SK-N-DZ (cell line): ENCODE measurements at regions not wholly inside any gene's neighbourhood (a gene's known extent, or its start where the extent isn't known, plus 50 kb on each side); places are given as distances from the start of the nearest gene placed in this dataset.
A peak's percentile ranks its signal among the peaks of the same experiment; 100 is the strongest.

Experiments used
- DNase-seq: peaks from one replicate; pipeline ENCODE4 v3.0.0-alpha.2; 2015; ENCODE audit warnings: low spot score

DNA sequence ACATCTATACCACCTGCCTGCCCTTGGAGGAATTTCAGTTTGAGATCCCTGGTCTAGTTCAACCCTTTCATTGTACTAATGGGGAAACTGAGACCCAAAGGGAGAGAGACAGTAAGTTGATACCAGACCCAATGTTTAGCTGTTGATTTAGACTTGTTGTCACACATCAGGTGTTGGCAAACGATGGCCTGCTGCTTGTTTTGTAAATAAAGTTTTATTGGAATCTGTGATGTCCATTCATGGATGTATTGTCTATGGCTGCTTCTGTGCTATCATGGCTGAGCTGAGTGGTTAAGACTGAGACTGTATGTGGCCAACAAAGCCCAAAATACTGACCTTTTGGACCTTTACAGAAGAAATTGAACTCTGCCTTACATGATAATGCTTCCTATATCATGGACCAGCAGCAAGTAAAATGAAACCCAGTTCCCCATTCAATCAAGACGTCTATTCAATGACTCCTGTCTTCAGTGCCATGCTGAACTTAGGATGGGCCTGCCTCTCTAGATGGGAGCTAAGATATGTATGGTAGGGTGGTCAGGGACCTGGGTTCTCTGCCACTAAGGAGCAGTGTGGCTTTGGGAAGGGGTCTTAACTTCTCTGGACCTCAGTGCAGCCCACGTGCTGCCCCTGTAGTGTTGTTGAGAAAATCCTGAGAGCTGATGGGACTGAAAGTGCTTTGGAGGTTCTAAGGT, 111.0 kb downstream of the IRX5 start:
- no peak for DNase-seq

DNA sequence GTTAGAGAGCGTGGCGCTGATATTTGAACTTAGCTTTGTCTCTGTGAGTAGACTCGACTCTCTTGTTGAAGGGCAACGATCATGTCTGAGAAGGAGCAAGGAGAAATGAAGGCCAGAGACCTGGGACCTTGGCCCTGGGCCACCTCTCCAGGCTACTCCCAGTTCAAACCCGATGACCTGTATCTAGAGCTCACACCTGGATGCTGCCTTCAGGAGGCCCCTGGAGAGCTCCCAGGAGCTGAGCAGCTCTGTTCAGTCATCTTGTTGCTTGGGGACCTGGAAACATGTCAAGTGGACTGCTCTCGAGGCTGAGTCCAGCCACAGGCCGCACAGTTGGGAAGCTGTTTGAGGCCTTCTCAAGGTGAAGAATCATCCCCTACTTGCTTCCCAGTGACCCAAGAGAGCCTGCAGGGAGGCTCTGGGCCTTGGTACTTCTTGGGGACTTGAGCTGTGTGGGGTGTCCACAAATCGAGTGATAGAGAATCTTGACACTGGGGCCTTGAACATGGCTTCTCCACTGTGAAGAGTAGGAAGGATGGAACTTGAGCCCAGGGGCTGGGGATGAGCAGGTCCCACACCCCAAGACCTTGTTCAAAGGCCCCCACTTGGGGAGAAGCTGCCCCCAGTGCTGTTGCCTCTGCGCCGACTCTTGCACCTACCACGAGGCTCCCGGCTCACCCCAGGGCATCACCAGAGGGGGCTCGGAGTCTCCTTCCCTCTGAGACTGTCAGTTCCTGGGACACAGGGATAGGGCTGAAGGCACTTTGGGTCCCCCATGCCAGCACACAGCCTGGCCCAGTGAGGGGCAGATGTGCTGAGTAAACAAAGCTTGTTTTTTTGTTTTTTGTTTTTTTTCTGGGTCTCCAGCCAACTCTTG, 112.1 kb downstream of the IRX5 start:
- no peak for DNase-seq

DNA sequence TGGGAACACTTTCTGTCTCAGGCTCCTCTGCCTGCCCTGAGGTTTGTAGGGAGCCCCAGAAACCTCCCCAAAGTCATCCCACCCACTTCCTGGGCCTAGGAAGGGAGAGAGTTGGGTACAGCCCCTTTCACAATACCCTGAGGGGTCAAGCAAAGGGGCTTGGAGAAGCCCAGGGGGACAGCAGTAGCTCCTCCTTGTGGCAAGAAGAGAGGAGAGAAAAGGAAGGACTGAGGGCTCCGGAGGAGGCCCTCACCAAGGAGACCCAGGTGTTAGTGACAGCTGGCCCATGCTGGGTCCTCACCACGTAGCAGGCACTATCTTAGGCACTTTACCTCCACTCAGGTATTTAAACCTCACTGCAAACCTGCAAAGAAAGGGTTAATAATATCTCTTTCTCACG, 112.8 kb downstream of the IRX5 start:
- no peak for DNase-seq

DNA sequence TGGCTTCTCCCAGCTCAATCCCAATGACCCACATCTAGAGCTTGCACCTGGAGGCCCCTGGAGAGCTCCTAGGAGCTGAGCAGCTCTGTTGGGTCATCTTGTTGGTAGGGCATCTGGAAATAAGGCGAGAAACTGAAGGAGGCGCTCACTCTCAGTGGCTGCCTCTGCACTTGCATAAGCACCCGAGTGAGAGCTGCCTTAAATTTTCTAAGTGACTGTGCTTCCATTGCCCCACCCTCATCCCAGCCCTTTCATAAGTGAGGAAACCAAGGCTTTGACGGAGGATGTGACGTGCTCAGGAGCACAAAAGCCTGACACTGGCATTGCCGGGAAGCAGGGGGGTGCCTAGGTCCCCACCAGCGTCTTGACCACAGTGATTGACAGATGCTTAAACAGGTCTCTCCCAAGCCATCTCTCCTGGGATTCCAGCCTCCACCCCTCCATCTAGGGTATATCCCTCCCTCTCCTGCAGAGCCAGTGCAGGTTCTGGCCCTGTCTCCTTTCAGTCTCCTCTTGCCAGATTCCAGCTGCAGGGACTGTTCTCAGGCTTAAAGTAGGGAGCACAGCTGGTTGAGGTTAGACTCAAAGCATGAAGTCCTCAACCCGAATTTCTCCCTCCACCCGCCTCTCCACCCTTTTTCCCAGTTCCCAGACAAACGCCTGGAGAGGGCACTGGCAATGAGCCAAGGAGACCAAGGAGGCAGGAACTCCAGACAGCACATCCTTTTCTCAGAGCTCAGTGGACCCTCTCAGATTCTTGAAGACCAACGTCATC, 113.7 kb downstream of the IRX5 start:
- no peak for DNase-seq

DNA sequence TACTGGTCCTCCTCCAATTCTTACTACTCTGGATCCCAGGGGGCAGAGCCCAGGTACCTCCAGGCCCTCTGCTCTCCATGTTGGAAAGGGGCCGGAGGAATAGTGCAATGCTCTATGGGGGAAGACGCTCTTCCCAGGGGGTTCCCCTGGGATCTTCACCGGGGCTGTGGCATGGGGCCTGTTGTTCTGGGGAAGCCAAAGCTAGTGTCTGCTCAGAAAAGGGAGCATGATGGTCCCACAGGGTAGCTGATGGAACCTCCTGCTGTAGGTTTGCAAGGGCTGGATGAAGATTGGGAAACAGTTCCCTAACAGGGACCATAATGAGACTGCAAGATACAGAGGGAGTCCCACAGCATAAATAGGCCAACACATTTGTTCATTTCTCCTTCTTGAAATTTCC, 114.7 kb downstream of the IRX5 start:
- DNase-seq = no peak

DNA sequence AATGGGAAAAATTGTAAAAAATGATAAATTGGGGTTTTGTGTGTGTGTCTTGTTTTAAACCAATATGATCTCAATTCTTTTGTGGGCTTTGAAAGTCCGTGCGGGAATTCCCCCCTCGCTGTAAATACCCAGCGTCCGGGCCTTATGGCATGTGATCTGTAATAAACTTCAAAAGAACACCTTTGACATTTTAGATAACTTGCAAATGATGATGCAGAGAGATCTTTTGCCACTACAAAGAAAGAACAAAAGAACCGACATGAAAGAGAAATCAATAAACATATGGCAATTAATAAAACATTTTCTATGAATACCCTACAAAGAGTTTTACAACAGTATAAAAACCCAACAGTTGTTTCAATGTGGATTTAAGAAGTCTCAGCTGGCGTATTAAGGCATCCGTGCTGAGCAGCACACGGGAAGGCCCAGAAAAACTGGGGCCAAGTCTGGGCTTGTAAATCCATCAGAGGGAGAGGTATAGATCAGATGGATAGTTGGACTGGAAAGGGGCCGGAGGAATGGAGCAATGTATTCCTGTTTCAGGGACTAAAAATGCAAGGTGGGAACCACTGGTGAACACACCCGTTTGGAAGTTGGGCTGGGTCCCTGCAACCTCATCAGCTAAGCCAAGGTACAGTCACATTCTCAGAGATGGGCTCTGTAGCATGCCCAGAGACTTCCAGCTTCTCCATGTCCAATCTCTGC, 115.2 kb downstream of the IRX5 start:
- no peak for DNase-seq

DNA sequence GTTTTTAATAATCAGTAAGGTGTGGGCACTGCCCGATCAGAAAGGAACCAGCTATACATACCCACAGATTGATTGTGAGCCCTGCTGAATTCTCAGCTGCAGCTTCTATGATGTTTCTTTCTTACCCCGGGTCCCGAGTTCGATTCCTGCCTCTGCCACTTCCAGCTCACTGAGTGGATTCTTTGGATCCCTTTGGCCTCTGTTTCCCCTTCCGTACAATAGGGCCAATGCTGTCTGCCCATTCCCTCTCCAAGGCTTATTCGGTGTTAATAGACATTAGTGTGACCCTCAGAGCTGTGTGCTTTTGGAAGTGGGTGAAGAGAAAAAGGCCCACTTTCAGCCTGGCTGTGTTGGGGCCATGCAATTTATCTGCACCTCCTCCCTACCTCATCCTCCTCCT, 115.8 kb downstream of the IRX5 start:
- DNase-seq = no peak

DNA sequence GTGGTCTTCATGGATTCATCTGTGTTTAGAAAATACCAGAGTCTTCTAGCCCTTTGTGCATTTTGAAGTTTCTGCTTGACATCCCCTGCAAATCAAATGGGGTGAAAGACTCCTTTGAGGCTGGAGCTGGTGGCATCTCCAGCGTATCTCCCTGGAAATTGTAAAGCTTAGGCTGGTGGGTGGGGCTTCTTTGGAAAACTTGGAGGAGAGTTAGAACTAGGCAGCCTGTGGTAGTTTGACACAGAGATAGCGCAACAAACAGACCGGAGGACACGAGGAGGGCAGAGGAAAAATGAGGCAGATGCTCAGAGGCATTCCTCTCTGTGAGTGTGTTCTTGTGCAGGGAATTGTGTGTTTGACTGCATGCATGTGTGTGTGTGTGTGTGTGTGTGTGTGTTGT, 116.3 kb downstream of the IRX5 start:
- DNase-seq = no peak

DNA sequence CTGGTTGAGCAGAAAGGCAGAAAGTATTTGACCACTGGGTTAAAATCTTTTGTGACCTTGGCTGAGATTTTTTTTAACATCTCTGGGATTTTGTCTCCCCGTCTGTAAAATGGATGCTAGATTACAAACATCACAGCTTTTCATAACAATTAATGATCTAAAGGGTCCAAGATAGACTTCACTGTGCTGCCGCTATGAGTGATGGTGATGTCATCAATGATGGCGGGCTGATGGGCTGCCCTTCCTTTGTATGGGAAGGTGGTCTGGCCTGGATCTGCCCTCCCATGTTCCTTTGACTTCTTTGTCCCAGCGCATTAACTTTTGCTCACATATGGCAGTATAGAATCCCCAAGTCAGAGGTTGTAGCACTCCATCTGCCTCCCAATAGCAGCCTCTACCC, 116.7 kb downstream of the IRX5 start:
- DNase-seq = no peak

DNA sequence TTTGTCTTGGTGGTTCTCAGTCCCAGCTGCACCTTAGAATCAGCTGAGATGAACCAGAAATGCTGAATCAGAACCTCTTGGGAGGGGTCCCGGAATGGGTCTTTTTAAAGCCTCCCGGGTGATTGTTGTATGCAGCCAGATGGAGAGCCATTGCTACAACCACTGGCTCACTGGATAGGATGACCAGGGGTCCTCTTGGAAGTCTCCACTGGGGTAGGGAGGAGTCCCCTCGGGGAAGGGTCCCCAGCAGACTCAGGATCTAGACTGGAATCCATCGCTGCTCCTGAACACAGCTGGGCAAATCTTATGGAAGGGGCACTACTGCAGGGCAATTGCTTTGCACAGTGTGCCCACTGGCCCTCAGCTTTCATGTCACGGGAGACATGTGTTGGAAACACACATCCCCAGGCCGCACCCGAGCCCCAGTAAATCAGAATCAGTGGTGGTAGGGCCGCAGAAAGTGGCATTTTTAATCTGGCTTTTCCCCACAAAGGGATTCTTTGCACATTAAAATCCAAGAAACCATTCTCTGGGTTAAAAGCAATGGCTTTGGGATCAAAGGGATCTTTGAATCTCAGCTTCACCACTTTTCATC, 117.3 kb downstream of the IRX5 start:
- no peak for DNase-seq

DNA sequence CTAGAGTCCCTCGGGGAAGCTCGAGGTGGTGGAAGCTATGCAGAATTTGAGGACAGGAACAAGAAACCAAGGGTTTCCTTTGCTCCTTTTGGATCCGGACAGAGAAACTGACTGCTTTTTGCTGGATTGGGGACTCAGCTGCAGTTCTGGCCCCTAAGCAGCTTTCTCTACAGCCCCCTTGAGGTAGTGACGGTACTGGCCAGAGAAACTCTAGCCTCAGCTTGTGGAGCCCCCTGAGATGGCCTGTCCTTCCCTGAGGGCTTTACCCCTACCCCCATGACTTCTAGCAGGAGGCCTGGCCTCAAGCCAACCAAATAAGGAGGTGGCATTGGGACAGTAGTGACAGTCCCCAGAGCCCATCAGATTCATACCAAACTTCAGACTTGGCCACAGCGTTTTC, 118.1 kb downstream of the IRX5 start:
- no peak for DNase-seq

DNA sequence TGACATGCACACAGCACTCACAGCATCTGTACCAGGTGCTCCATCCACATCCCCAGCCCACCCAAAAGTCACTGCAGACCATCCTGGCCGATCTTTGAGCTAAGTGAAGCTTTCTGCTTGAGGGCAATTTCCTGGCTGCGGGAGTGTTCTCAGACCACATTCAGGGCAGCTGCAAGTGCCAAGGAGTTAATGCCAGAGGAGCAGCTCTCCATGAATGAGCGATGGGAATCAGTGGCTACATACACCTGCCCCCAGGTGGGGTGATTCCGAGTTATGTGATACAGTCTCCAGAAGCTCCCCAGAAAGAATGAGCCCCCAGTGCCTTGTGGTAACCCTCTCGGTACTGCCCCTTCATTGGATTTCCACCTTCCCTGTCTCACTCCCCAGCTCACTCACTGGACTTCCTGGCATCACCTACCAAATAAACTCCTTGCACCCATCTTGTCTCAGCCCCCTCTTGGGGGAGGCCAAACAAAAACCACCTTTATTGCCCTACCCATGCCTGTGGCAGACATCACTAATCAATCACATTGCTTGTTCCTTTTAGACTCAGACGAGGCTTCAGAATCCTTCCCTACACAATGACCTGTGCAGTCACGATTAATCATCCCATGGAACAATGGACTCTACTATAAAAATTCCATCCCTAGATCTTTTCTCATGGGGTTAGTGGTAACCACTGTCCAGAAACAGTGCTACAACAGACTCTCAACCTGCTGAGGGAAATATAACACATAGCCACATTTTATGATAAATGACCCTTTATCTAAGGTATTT, 121.1 kb downstream of the IRX5 start:
- no peak for DNase-seq

DNA sequence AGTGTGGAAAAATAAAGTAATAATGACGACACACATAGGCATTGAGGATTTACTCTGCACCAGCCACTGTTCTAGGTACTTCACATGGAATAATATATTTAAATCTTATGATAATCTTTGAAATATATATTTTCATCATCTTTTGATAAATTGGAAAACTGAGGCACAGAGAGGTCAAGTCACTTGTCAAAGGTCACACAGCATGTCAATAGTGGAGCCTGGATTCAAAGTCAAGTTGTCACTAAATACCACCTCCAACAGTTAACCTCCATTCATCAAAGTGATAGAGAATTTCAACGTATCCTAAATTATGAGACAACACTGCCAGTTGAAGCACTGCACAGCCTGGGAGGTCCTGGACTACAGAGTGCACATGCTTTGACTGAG, 121.7 kb downstream of the IRX5 start:
- DNase-seq = no peak

DNA sequence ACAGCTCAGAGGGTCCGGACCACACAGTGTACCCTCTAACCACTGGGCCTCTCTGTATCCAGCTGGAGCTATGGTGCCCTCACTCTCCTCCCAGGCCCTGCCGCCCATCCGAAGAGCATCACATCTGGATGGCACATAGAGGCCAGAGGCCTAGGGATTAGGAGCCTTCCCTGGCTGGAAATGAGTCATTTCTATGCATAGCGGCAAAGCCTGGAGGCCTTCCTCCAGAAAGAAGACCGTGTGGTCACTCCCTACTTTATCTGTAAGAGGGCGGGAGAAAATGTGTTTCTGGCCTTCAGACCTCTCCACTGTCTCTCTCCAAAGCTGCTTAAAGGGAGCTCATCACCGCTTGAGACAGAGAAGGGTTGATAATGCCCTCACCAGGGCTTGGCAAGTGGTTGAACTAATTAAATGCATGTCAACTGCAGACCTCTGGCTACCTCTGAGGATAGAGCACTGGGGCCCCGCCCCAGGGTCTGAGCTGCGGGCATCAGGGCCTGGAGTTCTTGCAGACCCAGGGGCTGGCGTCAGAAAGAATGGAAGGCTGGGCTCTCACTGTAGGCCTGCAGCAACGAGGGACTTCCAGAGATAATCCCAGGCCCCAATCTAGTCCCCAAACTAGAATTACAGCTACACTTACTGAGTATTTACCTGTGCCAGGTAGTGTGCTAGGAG, 122.2 kb downstream of the IRX5 start:
- DNase-seq = no peak

DNA sequence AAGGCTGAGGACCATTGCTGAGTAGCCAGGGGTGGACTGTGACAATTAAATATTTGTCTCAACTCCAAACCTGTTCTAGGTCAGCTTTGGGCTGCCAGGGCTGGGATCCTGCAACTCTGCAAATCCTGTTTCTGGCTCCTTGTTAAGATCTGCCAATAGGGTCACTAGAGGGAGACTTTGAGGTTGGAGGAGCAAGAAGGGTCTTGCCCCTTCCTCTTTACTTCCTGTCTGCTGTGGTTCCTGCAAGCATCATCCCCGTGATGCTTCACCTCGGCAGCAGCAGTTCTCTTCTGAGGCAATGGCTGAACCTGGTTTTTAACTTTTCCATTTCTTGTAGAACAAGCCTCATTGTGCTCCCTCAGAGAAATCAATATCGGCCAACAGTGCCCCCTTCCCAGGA, 124.6 kb downstream of the IRX5 start:
- no peak for DNase-seq

DNA sequence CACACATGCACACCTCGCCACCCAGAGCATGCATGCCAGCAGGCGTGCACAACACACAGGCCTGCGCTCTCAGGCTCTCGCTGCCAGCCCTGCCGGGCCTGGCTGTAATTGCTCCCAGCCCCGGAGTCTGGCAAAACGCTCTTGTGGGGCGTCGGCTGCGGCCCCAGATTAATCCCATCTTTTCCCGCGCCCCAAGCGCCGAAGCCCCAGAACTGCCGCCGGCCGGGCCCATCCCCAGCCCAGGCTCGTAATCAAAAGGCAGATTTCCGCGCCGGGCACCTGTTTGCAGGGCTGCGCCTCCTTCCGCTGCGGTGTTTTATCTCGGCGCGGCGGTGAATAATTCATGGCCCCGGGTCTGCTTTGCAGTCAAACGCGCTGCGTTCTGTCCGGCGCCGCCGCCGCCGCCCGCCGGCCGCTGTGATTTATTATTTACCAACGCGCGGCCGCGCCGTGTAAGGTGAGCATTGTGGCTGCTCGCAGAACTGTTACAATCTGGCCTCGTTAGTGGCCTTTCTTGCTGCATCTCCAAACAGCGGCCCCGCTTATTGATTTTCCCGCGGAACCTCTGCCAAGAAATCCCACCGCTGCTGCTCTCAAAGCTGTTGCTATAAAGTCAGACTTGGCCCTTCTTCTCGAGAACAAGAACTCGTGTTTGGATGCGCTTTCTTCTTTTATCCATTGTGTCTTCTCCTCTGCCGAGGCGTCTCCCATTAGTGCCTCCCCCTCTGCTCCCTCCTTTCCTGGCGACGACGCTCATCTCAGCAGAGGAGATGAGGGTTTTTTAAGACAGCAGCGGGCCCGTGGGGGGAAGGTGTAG, 126.1 kb downstream of the IRX5 start:
- peak; percentile 17 for DNase-seq

DNA sequence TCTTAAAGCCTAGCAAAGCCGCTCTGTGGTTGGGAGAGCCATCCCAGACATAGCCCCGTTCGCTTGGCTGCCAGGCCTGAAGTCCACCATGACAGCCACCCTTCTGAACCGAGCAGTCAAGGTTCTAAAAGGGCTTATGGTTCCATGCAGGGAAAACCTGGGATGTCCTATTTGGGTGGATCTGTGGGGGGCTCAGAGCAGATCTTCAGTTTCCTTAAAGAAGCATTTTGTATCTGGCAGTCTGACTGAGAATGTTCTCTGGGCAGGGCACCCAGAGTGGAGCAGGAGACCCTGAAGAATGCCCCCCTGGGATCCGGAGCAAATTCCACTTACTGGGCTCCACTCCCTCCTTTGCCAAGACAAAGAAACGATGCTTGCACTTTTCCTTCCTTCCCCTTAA, 127.2 kb downstream of the IRX5 start:
- DNase-seq = no peak

DNA sequence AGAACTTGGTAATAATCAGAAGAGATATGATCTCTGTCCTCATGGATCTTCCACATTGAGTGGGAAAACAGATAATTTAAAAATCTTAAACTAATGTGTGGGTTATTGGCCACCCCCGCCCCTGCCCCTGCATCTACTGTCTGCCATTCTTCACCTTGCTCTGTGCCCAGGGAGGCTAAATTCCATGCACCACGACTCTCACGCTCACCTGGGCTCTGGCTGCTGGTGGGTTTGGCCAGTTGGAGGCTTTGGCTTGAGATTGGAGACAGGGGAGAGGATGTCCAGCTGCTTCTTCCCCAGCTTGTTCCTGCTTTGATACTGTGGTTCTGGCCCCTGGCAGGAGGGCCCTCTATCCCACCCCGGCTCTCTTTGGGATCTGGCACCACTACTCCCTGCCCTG, 127.9 kb downstream of the IRX5 start:
- DNase-seq = no peak

DNA sequence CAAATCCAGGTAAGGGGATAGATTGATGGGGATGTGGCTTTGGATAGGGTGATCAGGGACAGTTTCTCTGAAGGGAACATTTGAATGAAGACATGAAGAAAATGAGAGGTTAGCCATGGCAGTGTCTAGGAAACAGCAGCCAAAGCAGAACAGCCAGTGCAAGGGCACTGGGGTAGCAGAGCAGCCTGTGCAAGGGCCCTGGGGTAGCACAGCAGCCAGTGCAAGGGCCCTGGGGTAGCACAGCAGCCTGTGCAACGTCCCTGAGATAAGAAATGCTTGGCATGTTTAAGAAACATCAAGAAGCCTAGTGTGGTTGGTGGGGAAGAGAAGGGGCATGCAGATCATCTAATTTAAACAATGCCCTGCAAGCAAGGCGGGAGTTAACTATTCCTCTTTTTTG, 128.5 kb downstream of the IRX5 start:
- no peak for DNase-seq
